GM20431 (cell line): ENCODE measurements at regions not wholly inside any gene's neighbourhood (a gene's known extent, or its start where the extent isn't known, plus 50 kb on each side); places are given as distances from the start of the nearest gene placed in this dataset.
"Not testable (repeated sequence)": the region's sequence is repeated elsewhere in the genome, so short reads cannot be mapped to it uniquely, and the experiment has no call there.

Experiments used
- in situ Hi-C: fragments of 300-500 bp; cut with MseI, MboI; formaldehyde crosslinking; loops from one replicate; pipeline ENCODE4 v1.15.0; 2020; ENCODE audit warnings: low sequenced_read_pairs; ENCODE audit not compliant: unreplicated experiment

DNA sequence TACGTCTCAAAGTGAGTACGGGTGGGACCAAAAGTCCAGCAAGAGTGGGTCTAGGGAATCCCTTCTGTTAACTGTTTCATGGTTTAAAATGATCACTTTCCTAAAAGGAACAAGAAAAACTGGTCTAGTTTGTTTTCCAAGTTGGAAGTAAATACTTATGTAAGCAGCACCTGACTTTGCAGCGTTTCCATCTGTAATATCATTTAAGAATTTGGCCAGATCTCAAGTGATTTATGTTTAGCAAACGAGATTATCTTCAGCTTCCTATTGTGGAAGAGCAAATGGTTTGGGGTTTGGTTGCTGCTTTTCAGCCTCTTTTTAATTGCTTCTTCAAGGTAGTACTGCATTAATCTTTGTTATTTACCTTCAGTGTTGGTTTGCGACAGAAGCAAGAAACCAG, 50.4 kb downstream of the FHIP1A start:
- in situ Hi-C loops: no loop called here

DNA sequence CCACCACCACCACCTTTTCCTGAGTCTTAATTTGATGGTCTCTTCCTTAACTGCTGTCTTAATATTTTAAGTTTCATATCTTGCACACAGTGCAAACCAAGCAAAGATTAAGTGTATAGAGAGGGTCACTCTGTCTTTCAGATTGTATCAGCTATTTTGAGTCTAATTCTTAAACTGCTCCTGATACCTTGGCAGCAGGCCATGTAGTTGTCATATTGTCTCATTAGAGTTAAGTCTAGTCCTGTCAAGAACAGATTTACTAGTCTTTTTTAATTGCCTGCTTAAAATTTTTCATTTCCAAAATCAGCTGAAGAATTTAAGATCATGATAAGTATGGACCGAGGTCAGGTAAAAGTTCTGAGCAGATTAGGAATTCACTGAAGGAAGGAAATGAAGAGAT, 51.5 kb downstream of the FHIP1A start:
- in situ Hi-C loops: no loop called here

DNA sequence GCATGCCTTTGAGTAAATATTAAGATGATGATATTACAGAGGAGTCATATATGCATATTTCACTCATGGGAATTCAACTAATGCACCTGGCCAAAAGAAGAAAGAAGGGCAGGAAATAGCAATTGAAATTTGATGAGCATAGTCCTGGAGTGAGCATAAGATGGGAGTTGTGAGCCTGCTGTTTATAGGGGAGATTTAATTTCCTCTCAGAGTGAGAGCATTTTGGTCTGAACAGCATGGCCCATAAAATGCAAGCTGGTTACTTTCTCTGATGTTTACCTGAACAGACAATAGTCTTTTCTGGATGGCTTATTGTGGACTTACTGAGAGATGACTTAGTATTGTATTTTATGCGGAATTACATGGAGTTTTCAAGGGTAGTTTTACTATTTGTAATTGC, 53.6 kb downstream of the FHIP1A start:
- in situ Hi-C loops: no loop called here

DNA sequence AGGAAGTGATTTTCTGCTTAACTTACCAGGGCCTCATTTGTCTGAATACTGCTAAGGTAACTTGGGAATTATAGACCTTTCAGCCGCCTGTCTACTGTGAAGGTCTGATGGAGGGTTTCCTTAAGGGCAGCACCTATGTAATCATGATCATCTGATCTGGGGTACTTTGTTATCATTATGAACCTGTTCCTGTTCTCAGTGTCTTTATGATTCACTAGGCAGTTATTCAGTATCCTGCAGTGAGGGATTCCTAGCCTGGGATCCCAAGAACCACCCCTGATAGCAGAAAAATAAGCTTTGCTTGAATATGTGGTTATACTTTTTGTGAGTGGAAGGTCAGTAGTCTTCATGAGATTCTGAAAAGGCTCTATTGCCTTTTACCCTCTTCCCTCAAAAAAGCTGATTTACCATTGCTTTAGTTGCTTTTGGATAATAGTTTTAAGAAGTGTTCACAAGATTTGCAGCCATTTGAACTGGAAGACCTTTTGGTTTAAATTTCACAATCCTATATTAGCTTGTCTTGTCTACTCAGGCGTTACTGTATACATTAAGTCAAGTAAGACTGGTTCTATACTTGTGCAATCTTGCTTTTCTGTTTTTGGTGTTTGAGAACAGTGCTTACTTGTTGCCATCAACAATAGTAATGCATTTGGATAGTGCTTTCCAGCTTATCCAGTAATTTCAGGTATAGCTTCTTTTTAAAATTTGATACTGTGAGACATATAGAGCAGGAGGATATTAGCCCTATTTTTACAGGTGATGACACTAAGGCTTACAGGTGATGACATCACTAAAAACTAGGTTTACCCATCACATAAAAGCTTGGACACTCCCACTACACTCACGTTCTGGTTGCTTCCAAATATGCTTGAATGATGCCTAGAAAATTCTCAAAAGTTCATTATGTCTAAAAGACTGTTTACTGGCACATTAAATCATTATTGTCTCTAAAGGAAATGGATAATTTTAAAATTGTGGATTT, 60.0 kb downstream of the FHIP1A start:
- in situ Hi-C loops: no loop called here

DNA sequence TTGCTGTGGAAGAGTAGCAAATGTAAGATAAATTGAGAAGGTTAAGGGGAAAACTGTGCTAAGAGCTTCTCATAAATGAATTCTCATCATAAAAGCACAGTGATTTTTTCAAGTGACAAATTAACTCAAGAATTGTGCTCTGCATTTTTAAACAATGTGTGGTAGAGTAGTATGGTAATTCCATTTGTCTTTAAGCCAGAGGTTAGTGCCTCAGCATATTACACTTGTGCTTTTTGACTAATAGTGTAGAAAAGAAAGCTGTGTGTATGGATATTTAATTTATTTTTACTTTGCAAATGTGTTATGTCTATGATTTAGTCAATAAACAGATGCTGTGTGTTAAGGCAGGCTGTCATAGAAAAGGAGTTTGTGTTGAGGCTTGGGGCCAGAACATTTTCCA, 61.0 kb downstream of the FHIP1A start:
- in situ Hi-C loops: no loop called here

DNA sequence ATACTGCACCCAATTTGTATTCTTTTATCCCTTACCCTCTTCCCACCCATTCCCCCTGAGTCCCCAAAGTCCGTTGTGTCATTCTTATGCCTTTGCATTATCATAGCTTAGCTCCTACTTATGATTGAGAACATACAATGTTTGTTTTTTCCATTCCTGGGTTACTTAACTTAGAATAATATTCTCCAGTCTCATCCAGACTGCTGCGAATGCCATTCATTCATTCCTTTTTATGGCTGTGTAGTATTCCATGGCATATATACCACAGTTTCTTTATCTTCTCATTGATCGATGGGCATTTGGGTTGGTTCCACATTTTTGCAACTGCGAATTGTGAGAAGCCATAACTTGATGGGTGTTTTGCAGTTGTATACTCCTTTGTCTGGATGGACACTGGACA, 62.8 kb downstream of the FHIP1A start:
- in situ Hi-C loops: no loop called here

DNA sequence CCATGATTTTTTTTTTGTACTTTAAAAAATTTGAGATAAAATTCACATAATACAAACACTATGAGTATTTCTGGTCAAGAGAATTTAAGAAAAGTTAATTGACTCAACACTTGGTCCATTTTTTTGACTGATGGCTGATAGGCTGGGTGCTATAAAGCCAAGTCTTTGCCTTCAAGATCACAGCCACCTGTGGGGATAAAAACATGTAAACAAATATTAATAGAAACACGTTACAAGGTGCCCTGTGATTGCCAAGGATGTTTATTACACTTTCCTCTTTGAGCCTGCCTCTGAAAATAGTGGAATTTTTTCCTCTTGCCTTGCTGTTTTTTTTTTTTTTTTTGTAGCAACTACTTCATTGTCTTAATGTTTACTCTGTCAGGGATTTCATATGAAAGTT, 63.3 kb downstream of the FHIP1A start:
- in situ Hi-C loops: no loop called here

DNA sequence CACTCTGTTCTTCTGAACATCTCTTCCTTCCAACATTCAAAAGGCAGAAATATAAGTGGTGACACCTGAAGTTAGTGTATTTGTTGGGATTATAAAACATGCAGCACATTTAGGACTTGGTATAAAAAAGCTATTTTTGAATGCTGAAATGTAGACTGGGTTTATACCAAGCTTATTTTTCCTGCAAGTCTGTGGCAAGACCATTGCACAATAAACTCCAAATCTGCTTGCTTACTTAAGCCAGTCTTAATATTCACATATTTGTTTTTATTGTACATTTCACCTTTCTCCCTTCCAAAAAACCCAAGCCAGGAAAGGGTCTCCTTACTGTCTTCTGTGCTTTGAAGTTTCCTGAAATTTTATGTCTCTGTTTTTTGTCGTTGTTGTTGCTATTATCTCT, 63.7 kb downstream of the FHIP1A start:
- in situ Hi-C loops: no loop called here

DNA sequence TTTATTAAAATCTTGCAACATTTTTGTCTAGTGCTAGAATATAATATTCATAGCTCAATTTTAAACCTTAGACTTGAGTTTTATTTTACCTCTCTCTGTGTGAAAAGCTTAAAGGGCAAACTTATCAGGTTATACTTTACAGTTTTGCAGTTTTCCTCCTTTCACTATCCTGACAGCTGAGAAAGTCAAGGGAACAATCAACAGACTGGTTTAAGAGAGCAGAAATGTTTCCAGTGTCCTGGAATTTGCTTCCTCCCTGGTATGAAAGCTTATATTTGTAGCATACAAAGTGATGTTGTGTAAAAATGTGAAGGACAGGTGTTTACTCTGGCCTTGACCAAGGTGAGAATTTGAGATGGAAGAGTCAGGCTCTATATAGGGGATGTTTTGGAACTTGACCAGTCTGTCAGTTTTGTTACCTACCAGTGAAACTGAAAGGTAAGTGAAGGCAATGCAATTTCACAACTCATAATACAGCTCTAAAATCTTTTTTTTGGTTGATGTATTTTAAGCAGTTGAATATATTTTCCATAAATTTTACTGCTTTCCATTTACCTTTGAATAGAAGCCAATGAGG, 64.6 kb downstream of the FHIP1A start:
- in situ Hi-C loops: no loop called here

DNA sequence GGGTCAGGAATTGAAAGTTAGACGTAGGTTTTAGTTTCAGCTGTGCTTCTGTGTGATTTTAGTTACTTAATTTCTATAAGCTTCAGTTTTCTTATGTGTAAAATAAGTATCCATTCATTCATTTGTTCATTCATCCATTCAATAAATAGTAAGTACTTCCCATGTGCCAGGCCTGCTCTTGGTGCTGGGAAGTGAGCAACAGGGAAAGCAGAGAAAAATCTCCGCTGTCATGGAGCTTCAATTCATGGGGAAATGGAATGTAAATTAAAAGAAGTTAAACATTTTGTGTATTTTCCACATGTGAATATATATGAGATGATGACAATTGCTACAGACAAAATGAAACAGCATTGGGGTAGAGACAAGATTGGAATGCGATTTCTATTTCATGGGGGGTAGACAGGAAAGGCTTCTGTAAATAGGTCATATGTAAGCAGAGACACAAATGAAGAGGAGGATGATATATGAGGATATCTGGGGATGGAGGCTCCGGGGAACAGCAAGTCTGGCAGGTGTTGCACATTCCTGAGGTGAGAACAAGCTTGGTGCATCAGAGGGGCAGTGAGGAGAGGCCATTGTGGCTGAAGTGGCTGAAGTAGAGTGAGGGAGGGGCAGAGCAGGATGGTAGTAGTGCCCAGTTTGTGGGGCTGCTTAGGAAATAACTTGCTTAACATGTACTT, 66.2 kb downstream of the FHIP1A start:
- in situ Hi-C loops: no loop called here

DNA sequence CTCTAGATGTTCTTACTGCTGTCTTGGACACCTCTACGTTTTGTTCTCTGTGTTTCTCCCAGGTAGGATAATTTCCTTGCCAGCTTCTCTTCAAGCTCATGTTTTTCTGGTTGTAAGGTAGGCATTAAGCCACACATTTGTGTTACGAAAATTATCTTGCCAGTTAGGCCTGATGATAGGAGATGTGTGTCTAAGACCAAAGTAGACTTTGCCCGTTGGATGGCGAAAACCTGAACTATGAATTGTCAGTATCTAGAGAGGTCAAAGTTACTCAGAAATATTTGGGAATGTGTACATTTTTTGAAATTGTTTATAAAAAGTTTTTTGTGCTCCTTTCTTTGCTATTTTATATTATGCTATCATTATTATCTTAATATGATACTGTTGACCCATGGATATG, 72.8 kb downstream of the FHIP1A start:
- in situ Hi-C loops: no loop called here

DNA sequence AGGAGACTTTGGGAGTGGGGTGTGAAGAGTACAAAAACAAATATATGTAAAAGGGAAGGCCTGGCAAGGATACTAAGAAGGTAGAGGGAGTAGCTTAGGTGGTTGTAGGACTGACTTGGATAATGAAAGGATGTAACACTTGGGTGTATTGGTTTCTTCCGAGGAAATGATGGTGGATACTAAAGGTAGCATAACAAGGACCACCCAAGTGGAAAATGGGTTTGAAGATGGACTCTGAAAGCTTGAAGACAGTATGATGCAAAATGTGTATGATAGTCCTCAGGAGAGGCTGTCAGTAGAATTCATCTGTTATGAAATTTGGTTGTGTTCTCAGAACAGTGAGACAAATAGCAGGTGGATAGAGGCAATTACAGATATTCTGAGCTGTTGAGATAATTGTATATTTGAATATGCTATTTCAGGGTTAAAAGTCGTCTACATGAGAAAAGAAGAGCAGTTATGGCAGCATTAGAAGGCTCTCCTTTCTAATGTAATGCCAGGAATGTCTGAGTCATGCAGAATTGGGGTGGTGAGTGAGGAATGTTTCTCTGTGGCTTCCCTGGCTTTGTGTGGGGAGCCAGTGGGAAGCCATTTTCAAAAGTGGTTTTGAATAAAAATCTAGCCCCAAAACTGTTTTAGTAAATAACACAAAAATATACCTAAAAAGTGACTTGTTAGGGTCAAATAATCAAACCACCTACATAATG, 75.6 kb downstream of the FHIP1A start:
- in situ Hi-C loops: no loop called here

DNA sequence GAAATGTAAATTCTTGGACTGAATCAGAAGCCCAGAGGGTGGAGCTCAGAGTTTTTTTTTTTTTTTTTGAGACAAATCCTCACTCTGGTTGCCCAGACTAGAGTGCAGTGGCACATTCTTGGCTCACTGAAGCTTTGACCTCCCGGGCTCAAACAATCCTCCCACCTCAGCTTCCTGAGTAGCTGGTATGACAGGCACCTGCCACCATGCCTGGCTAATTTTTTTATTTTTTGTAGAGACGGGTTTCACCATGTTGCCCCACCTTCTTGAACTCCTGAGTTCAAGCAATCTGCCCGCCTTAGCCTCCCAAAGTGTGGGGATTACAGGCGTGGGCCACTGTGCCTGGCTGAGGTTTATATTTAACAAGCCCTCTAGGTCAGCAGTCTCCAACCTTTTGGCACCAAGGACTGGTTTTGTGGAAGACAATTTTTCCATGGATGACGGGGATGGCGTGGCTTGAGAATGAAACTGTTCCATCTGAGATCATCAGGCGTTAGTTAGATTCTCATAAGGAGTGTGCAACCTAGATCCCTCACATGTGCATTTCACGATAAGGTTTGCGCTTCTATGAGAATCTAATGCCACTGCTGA, 76.7 kb downstream of the FHIP1A start:
- in situ Hi-C loops: no loop called here

DNA sequence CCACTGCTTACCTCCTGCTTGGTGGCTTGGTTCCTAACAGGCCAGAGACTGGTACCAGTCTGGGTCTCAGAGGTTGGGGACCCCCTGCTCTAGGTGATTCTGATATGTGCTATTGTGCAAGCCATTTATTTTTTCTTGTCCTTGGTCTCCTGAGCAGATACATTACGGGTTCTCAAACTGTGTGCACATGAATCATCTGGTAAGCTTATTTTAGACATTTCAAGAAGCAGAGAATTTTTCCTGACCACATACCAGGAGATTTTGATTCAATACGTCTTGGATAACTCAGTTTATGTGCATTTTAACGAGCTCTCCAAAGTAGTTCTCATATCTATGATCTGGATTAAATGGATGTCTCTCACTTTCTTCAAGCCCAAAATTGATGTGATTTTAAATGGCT, 77.2 kb downstream of the FHIP1A start:
- in situ Hi-C loops: no loop called here

DNA sequence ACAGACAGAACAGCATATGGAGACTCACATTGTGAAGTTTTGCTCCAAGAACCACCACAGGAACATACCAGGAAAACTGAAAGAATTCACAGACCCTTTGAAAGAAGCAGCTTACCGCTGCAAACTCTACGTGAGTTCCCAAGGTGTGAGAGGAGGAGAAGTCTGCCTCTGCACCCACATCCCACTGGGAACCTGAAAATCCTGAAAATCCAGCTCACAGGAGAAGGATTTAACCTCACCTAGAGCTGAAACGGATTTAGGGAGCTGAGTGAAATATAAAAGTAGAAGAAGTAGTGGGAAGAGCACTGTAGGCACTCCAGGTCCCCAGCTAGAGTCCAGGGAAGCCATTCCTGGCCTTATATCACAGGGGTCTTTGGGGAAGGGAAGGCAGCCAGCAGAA, 80.0 kb downstream of the FHIP1A start:
- in situ Hi-C loops: no loop called here

DNA sequence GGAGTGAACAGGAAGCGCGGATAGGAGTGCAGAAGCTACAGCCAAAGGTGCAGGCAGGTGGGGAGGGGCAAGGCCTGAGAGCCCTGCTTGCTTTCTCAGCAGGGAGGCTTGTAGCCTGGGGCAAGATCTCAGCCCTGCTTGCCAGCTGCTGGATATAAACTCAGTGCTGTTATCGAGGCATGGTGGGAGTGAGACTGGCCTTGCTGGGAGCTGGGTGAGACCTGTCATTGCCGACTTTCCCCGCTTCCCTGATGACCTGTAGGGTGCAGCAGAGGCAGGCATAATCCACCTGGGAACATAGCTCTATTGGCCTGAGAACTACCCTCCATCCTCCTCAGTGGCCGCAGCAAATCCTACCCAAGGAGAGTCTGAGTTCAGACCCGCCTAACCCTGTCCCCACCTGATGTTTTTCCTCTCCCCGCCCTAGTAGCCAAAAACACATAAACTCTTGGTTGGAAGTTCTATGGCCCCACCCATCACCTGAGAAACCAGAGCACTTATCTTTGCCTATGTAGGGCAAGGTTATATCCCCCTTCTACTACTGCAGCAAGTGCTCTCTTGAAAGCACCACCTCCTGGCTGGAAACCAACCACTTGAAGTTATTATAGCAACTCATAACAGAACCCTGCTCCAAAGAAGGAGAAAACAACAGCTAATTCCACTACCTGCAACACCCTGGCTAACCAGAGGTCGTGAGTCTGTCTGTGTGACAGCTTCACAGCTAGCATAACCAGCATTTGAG, 80.7 kb downstream of the FHIP1A start:
- in situ Hi-C loops: no loop called here

DNA sequence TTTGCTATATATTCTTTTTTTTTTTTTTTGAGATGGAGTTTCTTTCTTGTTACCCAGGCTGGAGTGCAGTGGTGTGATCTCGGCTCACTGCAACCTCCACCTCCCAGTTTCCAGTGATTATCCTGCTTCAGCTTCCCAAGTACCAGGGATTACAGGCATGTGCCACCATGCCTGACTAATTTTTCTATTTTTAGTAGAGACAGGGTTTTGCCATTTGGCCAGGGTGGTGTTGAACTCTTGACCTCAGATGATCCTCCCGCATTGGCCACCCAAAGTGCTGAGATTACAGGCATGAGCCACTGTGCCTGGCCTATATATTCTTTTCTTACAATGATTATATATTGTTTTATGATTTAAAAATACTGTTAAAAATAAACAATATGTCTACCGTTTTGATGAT, 86.6 kb downstream of the FHIP1A start:
- in situ Hi-C loops: not testable (repeated sequence)

DNA sequence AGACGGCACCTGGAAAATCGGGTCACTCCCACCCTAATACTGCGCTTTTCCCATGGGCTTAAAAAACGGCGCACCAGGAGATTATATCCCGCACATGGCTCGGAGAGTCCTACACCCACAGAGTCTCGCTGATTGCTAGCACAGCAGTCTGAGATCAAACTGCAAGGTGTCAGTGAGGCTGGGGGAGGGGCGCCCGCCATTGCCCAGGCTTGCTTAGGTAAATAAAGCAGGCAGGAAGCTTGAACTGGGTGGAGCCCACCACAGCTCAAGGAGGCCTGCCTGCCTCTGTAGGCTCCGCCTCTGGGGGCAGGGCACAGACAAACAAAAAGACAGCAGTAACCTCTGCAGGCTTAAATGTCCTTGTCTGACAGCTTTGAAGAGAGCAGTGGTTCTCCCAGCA, 102.6 kb downstream of the FHIP1A start:
- in situ Hi-C loops: not testable (repeated sequence)

DNA sequence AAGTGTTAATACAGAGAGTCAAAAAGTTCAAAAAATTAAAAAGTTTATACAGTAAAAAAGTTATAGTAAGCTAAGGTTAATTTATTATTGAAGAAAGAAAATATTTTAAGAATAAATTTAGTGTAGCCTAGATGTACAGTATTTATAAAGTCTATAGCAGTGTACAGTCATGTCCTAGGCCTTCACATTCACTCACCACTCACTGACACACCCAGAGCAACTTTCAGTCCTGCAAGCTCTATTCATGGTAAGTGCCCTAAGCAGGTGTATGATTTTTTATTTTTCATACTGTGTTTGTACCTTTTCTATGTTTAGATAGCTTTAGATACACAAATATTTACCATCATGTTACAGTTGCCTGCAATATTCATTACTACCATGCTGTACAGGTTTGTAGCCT, 108.9 kb downstream of the FHIP1A start:
- in situ Hi-C loops: no loop called here

DNA sequence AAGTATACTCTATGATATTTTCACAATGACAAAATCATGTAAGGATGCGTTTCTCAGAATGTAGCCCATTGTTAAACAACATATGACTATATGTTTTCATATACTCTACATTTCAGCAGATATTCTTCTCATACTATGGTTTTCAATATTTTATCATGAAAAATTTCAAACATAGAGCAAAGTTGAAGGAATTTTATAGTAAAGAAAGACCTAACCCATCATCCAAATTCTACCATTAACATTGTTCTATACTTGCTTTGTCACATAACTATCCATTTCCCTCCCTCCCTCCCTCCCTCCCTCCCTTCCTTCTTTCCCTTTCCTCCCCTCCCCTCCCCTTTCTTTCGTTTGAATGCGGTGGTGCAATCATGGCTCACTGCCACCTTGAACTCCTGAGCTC, 109.4 kb downstream of the FHIP1A start:
- in situ Hi-C loops: no loop called here
